WI38 (cell line): ENCODE measurements at regions not wholly inside any gene's neighbourhood (a gene's known extent, or its start where the extent isn't known, plus 50 kb on each side); places are given as distances from the start of the nearest gene placed in this dataset.
"Not testable (repeated sequence)": the region's sequence is repeated elsewhere in the genome, so short reads cannot be mapped to it uniquely, and the experiment has no call there.

Experiments
- H3K4me3 ChIP-seq: 2 replicates; pipeline ENCODE4 v1.5.1; 2011; ENCODE audit warnings: low read depth, mild to moderate bottlenecking, control low read depth, low read length
- TF ChIP-seq, protein P1 (sequence below): IDR thresholded peaks from 2 replicates; pipeline ENCODE4 v1.5.1; 2012; ENCODE audit warnings: low read depth, mild to moderate bottlenecking, control low read depth, low read length

DNA sequence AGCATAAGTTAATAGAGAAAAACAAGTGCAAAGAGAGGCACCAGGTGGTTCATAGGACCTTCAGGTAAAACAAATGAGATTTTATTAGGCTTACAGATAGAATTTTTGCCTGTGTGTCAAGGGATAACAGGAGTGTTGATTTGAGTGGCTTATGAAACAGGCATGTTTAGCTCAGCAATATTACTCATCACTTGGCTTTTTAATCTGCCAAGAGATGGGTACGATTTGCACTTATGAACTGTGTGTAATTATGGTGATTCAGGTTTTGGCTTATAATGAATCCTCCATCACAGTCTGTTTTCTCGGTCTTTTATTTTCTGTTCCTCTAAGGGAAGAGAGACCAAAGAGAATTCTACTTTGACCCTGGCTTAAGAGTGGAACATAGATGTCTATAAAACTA is 199.3 kb downstream of the DMRTA1 start:
- H3K4me3 ChIP-seq: no peak overlapping the region
- TF ChIP-seq, protein P1, sequence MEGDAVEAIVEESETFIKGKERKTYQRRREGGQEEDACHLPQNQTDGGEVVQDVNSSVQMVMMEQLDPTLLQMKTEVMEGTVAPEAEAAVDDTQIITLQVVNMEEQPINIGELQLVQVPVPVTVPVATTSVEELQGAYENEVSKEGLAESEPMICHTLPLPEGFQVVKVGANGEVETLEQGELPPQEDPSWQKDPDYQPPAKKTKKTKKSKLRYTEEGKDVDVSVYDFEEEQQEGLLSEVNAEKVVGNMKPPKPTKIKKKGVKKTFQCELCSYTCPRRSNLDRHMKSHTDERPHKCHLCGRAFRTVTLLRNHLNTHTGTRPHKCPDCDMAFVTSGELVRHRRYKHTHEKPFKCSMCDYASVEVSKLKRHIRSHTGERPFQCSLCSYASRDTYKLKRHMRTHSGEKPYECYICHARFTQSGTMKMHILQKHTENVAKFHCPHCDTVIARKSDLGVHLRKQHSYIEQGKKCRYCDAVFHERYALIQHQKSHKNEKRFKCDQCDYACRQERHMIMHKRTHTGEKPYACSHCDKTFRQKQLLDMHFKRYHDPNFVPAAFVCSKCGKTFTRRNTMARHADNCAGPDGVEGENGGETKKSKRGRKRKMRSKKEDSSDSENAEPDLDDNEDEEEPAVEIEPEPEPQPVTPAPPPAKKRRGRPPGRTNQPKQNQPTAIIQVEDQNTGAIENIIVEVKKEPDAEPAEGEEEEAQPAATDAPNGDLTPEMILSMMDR: no peak

DNA sequence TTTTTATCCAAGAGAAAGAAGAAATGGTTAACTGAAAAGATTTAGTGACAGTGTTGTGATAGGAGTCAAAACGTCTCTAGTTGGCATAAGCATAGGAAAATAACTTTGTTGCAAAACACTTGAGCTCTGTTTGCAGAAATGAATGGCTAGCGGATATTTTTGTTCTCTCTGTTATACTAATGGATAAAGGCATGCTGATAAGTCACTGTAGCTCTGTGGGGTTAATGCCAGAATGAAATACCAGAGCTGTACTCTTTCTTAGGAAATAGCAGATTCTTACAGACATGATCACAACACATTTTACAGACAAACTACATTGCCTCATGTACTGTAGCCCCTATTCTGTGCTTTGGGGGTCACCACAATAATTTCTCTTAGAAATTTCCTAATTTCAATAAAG is 202.8 kb downstream of the DMRTA1 start:
- TF ChIP-seq, protein P1: no peak
- no peak overlapping the region for H3K4me3 ChIP-seq

DNA sequence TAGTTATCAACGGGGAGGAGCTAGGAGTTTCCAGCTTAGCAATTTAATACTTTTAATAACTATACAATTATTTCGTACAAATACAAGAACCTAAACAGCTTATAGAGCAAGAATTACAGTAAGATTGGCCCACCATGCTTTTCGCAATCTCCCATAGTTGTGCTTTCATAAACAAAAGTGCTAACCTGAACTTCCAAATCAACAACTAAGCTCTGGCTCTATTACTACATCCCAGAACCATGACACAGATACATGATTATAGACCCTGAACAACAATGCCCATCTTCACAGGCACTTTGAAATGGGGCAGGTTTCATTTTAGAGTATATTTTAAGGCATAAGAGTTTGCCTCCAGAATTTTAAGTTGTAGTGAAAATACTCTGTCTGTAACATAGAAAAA is 203.5 kb downstream of the DMRTA1 start:
- no peak overlapping the region for H3K4me3 ChIP-seq
- TF ChIP-seq, protein P1: no peak

DNA sequence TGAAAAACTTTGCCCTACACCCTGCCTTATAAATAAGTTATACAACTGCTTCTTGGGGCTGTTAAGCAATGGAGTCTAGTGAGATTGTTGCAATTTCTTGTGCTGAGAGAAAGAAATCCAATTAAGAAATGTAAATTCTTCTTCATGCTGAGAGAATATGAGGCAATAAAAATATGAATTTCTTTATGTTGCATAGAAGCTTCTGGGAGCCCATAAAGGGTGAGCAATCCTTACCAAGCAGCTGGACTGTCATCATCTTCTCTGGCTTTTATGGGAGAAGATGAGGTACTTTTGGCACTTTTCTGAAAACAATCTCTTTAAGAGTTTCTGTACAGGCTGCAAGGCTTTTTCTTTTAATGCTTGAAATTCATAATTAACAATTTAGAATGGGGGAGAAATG is 204.3 kb downstream of the DMRTA1 start:
- H3K4me3 ChIP-seq: no peak overlapping the region
- TF ChIP-seq, protein P1: no peak

DNA sequence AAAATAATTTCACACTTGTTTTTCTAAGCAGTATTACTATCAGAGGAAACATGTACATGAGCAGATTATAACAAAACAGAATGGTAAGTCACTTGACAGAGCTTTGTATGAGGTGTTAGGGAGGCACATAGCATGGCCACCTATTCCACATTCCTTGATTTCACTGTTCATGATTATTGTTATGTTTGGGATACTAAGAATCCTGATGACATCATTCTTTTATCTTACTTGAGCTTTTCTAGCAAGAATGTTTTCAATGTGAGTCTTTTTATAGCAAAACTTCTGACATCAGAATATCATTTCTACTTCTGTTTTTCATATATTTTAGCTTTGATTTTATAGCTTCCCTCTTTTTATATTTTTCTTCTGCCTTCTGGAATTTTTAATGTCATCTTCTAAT is 208.2 kb downstream of the DMRTA1 start:
- TF ChIP-seq, protein P1: no peak
- no peak overlapping the region for H3K4me3 ChIP-seq

DNA sequence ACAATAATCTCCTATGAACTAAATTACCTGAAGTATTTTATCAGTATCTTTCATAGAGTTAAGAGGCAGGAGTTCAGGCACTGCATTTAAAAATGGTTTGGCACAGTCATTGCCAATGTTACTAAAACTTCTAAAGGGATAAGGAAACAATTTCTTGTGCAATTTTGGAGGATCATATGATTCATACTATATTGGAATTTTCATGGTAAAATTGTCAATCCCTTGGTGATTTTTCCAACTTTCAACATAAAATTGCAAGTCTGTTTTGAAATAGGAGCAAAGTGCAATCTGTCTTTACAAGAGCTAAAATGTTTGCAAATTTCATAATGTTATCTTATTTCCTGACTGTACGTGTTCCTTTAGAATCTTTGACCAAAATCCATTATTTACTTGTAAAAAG is 211.1 kb downstream of the DMRTA1 start:
- H3K4me3 ChIP-seq: no peak overlapping the region
- TF ChIP-seq, protein P1: no peak

DNA sequence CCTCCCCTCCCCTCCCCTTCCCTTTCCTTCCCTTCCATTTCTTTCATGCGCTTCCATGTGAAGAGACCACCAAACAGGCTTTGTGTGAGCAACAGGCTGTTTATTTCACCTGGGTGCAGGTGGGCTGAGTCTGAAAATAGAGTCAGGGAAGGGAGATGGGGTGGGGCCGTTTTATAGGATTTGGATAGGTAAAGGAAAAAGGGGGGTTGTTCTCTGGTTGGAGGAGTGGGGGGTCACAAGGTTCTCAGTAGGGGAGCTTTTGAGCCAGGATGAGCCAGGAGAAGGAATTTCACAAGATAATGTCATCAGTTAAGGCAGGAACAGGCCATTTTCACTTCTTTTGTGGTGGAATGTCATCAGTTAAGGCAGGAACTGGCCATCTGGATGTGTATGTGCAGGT is 211.9 kb downstream of the DMRTA1 start:
- H3K4me3 ChIP-seq: not testable (repeated sequence)

DNA sequence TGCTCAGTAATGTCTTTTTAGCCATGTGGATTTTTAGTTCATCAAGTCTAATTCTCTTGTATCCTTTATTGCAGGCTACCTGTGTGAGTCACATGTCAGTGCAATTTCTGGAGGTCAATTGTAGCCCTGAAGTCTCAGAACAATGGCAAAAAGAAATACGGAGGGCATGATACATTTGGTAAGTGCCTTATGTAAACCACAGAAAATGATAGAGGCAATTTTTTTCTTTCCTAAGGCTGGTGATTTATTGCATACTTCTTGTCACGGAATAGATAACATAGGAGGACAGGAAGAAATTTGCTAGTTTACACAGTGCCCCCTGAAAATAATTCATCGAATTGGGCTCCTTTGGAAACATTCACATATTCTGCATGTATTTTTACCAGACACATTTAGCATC is 235.9 kb downstream of the DMRTA1 start:
- TF ChIP-seq, protein P1: no peak
- no peak overlapping the region for H3K4me3 ChIP-seq
